Naive B cell (primary cell): ENCODE measurements at regions not wholly inside any gene's neighbourhood (a gene's known extent, or its start where the extent isn't known, plus 50 kb on each side); places are given as distances from the start of the nearest gene placed in this dataset.

Source experiments
- ATAC-seq, 2 donors: fragments of 150-1000 bp; cut with Tn5 transposase; 2 replicates each; pipeline ENCODE4 v1.10.0; 2021; ENCODE audit warnings: low read depth in 2 of 2, mild to moderate bottlenecking in 2 of 2, moderate library complexity in 2 of 2
- DNase-seq: peaks from one replicate; pipeline ENCODE4 v3.0.0; 2022
- H3K27ac Mint-ChIP-seq, 6 donors: one replicate each; pipeline ENCODE4 v1.8.0; 2020 to 2022; ENCODE audit warnings: mild to moderate bottlenecking in 6 of 6, mixed read lengths in 6 of 6, moderate library complexity in 5 of 6, inconsistent platforms in 2 of 6
- H3K27me3 Mint-ChIP-seq, 3 donors: one replicate each; pipeline ENCODE4 v1.8.0; 2021 to 2022; ENCODE audit warnings: mixed read lengths in 3 of 3, mild to moderate bottlenecking in 1 of 3
- H3K36me3 Mint-ChIP-seq, 2 donors: one replicate each; pipeline ENCODE4 v1.8.0; 2020 to 2022; ENCODE audit warnings: mixed read lengths in 2 of 2, inconsistent platforms in 1 of 2, mild to moderate bottlenecking in 1 of 2
- H3K4me1 Mint-ChIP-seq, 3 donors: one replicate each; pipeline ENCODE4 v1.8.0; 2020 to 2022; ENCODE audit warnings: mixed read lengths in 3 of 3, inconsistent platforms in 1 of 3, mild to moderate bottlenecking in 1 of 3, moderate library complexity in 1 of 3
- H3K4me3 Mint-ChIP-seq, 8 donors: one replicate each; pipeline ENCODE4 v1.8.0; 2020 to 2022; ENCODE audit warnings: mild to moderate bottlenecking in 8 of 8, mixed read lengths in 8 of 8, moderate library complexity in 8 of 8, inconsistent platforms in 2 of 8
- H3K9me3 Mint-ChIP-seq, 7 donors: one replicate each; pipeline ENCODE4 v1.8.0; 2020 to 2022; ENCODE audit warnings: mixed read lengths in 7 of 7, mild to moderate bottlenecking in 5 of 7, inconsistent platforms in 2 of 7, moderate library complexity in 1 of 7

DNA sequence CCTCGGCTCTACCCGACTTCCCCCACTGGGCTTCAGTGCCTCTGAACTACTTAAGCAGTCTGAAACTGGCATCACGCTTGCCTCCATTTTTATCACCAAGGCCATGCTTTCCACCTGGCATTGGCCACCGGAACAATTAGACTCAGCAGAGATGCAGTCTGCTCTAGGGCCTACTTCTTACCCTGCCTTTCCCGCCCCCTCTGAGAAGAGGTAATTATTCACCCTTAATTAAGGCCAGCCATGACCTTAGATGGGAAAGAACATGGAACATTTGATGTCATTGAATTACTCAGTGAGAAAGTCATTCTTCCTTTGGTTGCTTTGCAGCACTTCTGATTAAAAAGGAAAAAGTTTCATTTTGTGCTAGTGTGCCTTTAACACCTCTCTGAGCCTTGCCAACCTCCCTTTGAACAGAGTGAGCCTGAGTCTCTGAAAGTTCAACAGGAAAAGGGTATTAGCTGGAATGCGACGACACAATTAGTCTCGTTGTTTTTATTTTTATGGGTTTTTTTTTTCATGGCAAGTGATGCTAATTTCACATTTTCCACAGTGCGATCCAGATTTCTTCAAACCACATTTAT lies 60.9 kb upstream of the TNRC6A start:
- H3K27ac Mint-ChIP-seq, result no peak overlapping the region
- no peak overlapping the region for H3K4me3 Mint-ChIP-seq
- ATAC-seq, result no peak
- H3K9me3 Mint-ChIP-seq, result no peaks in the 10 kb centered on the region
- H3K27me3 Mint-ChIP-seq, result peaks cover 18 to 22% (median 18%) of the 10 kb centered on the region in 3 donors
- no peak for DNase-seq
- H3K4me1 Mint-ChIP-seq, result peaks cover 9 to 17% (median 14%) of the 10 kb centered on the region in 3 donors
- no peaks in the 10 kb centered on the region for H3K36me3 Mint-ChIP-seq

DNA sequence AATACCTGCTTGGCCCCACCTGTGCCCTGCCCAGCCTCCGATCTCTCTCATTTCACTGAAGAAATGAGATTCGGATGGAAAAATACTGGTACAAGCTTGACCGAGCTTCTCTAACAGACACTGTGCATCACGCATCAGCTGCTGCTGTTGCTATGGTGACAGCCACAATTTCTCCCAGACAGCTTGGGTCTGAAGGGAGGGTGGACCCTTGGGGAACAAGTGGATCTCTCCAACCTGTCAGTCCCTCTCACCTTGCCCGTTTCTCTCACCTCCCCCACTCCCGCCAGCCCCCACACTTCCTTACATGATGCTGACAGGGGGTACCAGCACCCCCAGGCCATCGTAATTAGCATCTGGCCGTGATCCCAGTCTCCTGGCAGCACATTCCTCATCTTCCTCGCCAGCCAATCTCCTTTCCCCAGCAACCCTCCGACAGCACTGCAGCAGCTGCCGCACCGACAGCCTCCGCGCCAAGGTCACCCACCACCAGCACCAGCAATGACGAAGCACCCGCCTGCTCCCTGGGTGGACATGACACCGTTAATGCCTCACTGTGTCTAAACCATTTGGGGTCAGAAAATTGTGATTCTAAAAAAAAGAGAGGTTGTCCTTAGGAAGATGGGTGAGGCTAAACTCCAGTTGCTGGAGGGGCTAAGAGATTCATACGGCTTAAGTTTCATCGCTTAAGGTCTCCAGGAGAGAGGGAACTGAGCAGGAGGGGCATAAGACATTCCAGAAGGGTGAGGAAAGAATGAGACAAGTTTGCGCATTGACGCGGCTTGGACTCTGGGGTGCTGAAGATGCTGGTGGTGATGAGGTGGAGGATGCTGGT lies 58.6 kb upstream of the TNRC6A start:
- H3K27ac Mint-ChIP-seq, result peak overlapping the region in 4 of 6 donors; percentile 13 to 66 (median 22)
- H3K9me3 Mint-ChIP-seq, result no peaks in the 10 kb centered on the region
- peaks cover 8 to 14% (median 10%) of the 10 kb centered on the region in 3 donors for H3K4me1 Mint-ChIP-seq
- peak; percentile 59 to 64 for ATAC-seq
- no peaks in the 10 kb centered on the region for H3K36me3 Mint-ChIP-seq
- peaks cover 18 to 26% (median 18%) of the 10 kb centered on the region in 3 donors for H3K27me3 Mint-ChIP-seq
- DNase-seq, result peak; percentile 6
- H3K4me3 Mint-ChIP-seq, result peak overlapping the region in 3 of 8 donors; percentile 20 to 63 (median 26)

DNA sequence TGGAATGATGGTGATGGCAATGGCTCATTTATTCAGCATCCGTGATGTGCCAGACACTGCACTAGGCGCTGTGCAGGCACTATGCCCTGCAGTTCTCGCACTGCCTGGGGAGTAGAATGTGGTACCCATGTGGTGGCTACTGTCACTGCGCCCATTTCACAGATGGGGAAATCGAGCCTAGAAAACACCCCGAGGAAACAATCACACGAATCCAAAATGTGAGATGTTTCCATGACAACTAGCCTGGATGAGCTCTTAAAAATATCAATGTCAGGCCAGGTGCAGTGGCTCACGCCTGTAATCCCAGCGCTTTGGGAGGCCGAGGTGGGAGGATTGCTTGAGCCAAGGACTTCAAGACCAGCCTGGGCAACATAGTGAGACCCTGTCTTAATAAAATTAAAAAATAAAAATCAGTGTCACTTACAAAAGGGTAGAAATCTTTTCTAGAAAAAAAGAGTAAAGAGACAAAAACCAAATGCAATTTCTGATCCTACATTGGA lies 57.9 kb upstream of the TNRC6A start:
- DNase-seq (no peak), ATAC-seq (peak in 1 of 2 donors; percentile 16)
- H3K4me1 Mint-ChIP-seq, result peaks cover 8 to 14% (median 10%) of the 10 kb centered on the region in 3 donors
- no peaks in the 10 kb centered on the region for H3K36me3 Mint-ChIP-seq
- H3K9me3 Mint-ChIP-seq, result no peaks in the 10 kb centered on the region
- no peak overlapping the region for H3K4me3 Mint-ChIP-seq
- H3K27ac Mint-ChIP-seq, result no peak overlapping the region
- H3K27me3 Mint-ChIP-seq, result peaks cover 18 to 30% (median 18%) of the 10 kb centered on the region in 3 donors

DNA sequence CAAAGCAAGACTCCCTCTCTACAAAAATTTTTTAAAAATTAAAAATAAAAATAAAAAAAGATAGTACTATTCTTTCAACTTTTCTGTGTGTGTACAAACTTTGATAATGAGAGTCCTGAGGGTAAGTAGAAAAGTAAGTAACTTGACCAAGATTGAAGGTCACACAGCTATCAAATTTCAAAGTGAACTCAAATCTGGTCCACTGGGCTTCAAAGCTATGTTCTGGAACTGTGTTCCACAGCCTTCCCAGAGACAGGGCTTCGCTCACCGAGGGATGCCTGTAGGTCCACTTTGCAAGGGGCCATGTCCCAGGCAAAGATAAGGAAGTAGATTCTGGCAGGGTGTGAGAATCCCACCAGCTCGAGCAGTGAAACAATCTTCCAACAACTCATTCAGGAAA lies 56.3 kb upstream of the TNRC6A start:
- Mint-ChIP-seq H3K36me3 (no peaks in the 10 kb centered on the region), H3K27me3 (peaks cover 23 to 40% (median 30%) of the 10 kb centered on the region in 3 donors), H3K9me3 (peaks cover 0 to 3% (median 0%) of the 10 kb centered on the region in 7 donors), H3K27ac (peak overlapping the region in 1 of 6 donors; percentile 28), H3K4me3 (no peak overlapping the region), H3K4me1 (peaks cover 8 to 13% (median 10%) of the 10 kb centered on the region in 3 donors)
- no peak for ATAC-seq
- DNase-seq, result no peak

DNA sequence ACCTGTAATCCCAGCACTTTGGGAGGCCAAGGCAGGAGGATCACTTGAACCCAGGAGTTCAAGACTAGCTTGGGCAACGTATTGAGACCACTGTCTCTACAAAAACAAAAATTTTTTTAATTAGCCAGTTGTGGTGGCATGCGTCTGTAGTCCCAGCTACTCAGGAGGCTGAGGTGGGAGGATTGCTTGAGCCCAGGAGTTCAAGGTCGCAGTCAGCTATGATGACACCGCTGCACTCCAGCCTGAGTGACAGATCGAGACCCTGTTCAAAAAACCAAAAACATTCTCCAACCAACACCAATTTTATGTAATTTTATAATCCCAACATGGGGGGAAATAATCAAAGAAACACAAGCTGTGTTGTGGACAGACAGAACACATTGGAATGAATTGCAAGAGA lies 54.6 kb upstream of the TNRC6A start:
- no peaks in the 10 kb centered on the region for H3K36me3 Mint-ChIP-seq
- peak overlapping the region in 1 of 8 donors; percentile 37 for H3K4me3 Mint-ChIP-seq
- DNase-seq (no peak), ATAC-seq (no peak)
- no peak overlapping the region for H3K27ac Mint-ChIP-seq
- peaks cover 0 to 3% (median 0%) of the 10 kb centered on the region in 7 donors for H3K9me3 Mint-ChIP-seq
- peaks cover 16 to 35% (median 25%) of the 10 kb centered on the region in 3 donors for H3K27me3 Mint-ChIP-seq
- H3K4me1 Mint-ChIP-seq, result peaks cover 8 to 10% (median 10%) of the 10 kb centered on the region in 3 donors

DNA sequence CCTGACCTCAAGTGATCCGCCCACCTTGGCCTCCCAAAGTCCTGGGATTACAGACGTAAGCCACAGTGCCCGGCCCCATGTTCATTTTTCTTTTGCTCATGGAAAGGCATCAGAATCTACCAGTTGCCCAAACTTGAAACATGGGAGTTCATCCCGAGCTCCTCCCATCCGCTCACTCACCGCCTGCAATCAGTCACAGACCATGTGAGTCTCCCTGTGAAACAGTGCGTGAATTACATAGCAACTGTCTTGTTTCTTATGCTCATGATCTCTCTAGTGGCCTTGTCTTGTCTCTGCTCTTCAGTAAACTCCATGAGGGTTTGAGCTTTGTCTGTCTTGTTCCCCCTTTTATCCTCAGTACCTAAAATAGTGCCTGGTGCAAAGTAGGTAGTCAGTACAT lies 52.1 kb upstream of the TNRC6A start:
- Mint-ChIP-seq H3K9me3 (peaks cover 0 to 3% (median 0%) of the 10 kb centered on the region in 7 donors), H3K4me3 (no peak overlapping the region), H3K36me3 (no peaks in the 10 kb centered on the region), H3K27me3 (peaks cover 8 to 28% (median 13%) of the 10 kb centered on the region in 3 donors), H3K4me1 (no peaks in the 10 kb centered on the region), H3K27ac (peak overlapping the region in 1 of 6 donors; percentile 8)
- ATAC-seq (no peak), DNase-seq (no peak)
